Coronary artery (tissue), 2 donors: ENCODE measurements at regions not wholly inside any gene's neighbourhood (a gene's known extent, or its start where the extent isn't known, plus 50 kb on each side); places are given as distances from the start of the nearest gene placed in this dataset.

Experiments used
- DNase-seq: peaks from one replicate; pipeline ENCODE4 v3.0.0-alpha.2; 2017; ENCODE audit warnings: low spot score
- H3K27ac ChIP-seq, 2 donors: fragments of 200-600 bp; sonication (generic); one replicate each; pipeline ENCODE4 v1.5.1; 2016 to 2019
- H3K4me3 ChIP-seq: fragments of 200-600 bp; sonication (generic); 2 replicates; pipeline ENCODE4 v1.5.1; 2016; ENCODE audit warnings: mild to moderate bottlenecking, moderate library complexity
- TF ChIP-seq, protein P1 (sequence below): fragments of 200-600 bp; sonication (generic); IDR thresholded peaks from one replicate; pipeline ENCODE4 v1.5.1; 2019; ENCODE audit warnings: antibody characterized with exemption

DNA sequence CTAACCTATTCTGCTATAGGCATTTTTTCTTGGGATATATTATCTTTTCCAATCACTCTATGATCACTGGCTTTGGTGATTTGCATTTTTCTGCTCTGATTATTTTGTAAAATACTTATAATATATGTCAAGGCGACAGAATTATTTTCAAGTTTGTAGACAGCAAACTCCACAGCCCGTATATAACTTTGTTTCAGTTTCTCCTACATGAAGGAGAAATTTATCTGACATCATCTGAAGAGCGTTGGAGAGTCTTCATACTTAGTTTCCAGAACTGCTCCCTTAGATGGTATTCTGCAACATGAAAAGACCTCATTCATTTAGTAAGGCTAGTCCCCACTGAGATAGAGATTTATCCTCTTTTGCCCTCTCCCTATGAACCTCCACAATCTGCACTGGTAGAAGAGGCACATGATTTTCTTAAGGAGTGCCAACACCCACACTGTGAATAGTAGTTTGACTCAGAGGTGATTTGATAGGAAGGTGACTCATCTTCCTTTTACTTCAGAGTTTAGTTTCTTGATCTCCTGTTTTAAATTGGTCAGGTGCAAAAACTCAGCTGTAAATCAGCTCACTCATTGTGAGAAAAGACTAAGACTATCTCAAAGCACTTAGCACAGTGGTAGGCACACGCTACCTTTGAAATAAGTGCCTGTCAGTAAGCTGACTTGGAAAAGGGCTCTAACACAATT, 1848.6 kb upstream of the CELF4 start:
- no peak for DNase-seq
- H3K27ac ChIP-seq = no peak overlapping the region
- TF ChIP-seq, protein P1, sequence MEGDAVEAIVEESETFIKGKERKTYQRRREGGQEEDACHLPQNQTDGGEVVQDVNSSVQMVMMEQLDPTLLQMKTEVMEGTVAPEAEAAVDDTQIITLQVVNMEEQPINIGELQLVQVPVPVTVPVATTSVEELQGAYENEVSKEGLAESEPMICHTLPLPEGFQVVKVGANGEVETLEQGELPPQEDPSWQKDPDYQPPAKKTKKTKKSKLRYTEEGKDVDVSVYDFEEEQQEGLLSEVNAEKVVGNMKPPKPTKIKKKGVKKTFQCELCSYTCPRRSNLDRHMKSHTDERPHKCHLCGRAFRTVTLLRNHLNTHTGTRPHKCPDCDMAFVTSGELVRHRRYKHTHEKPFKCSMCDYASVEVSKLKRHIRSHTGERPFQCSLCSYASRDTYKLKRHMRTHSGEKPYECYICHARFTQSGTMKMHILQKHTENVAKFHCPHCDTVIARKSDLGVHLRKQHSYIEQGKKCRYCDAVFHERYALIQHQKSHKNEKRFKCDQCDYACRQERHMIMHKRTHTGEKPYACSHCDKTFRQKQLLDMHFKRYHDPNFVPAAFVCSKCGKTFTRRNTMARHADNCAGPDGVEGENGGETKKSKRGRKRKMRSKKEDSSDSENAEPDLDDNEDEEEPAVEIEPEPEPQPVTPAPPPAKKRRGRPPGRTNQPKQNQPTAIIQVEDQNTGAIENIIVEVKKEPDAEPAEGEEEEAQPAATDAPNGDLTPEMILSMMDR = no peak
- H3K4me3 ChIP-seq = no peak overlapping the region

DNA sequence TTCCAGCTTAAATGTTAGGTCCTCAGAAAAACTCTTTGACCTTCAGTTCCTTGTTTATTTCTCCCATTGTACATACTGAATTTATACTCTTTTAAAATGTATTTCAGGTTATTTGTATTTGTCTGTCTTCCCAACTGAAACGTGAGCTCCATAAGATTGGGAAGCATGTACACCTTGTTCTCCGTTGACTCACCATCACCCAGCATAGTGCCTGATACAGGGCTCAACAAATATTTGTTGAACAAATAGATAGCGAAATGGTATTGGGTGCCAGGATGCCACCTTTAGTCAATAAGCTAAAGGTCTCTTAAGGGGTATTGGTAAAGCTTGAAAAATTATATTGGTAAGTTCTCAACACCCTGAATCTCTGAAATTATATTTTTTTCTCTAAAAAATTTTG, 1841.3 kb upstream of the CELF4 start:
- TF ChIP-seq, protein P1 = no peak
- no peak overlapping the region for H3K27ac ChIP-seq

DNA sequence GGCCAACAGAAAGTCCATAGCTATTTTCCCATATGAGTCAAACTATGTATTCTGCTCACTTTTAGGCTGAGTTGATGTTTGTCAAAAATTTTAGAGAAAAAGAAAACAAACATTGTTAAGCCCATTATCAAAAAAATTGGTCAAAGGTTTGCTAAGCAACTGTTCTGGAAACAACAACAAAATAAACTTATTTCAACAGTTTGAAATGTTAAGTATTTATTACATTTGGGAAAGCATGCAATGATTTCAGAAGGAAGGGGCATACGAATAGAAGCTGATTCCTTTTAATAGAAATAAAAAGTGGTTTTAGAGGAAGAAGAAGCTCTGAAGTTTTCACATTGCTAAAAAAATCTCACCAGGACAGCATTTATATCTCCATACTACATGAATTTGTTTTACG, 1837.5 kb upstream of the CELF4 start:
- Histone ChIP-seq H3K27ac (no peak overlapping the region), H3K4me3 (no peak overlapping the region)
- TF ChIP-seq, protein P1 = no peak
- DNase-seq = no peak

More for the DNA sequence above, 1841.3 kb upstream of the CELF4 start:
- no peak for DNase-seq
- no peak overlapping the region for H3K4me3 ChIP-seq

DNA sequence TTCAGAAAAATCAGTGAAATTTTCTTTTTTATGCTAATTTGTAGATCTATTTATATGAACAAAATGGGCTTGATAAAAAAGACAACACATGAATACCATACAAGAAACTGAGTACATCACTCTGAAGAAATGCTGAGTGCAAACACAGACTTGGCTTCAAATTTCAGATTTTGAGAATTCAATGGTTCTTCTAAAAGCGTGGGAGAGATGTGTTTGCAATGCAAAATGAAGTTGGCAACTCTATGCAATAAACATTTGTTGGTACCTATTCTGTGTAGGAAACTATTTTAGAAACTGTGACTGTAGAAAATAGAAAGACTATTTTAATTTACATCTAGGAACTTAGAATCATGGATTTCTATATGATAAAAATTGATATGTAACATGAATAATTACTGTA, 1834.1 kb upstream of the CELF4 start:
- no peak for DNase-seq
- no peak overlapping the region for H3K4me3 ChIP-seq
- no peak overlapping the region for H3K27ac ChIP-seq
- TF ChIP-seq, protein P1 = no peak

DNA sequence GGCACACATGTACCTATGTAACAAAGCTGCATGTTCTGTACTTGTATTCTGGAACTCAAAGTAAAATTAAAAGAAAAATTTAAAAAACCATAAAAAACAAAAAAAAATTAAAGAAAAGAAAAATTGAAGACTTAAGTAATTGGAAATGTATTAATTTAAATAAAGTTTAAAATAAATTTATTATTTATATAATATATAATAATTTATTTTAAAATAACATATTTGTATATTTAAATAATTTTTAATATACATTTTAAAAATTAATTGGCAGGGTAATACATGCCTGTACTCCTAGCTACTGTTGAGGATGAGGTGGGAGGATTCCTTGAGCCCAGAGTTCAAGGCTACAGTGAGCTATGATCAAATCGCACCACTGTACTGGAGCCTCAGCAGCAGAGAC, 1830.6 kb upstream of the CELF4 start:
- TF ChIP-seq, protein P1 = no peak
- Histone ChIP-seq H3K4me3 (no peak overlapping the region), H3K27ac (no peak overlapping the region)
- DNase-seq = no peak

DNA sequence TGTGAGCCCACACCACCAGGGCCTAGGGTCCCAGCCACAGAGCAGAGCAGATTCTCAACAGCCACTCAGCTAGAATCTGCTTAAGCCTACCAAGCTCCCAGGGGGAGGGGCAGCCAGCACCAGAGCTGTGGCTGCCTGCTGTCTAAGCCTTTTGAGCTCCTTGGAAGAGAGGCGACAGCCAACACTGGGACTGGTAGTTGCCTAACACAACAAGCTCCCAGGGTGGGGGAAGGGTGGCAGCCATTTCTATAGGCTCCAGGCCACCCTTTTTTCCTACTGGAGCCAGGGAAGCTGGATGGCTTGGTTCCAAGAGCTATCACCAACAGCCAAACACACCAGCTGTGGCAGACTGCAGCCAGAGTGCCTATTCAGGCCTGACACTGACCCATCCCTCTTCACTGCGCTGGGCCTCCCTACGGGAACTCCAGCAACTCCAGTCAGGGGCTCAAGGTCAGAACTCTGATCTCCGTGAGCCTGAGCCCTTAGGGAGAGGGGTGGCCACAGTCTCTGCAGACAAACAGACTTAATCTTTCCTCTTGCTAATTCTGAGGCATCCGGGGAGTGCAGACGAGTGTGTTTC, 1824.3 kb upstream of the CELF4 start:
- no peak for DNase-seq
- Histone ChIP-seq H3K27ac (no peak overlapping the region), H3K4me3 (no peak overlapping the region)
- TF ChIP-seq, protein P1 = no peak

DNA sequence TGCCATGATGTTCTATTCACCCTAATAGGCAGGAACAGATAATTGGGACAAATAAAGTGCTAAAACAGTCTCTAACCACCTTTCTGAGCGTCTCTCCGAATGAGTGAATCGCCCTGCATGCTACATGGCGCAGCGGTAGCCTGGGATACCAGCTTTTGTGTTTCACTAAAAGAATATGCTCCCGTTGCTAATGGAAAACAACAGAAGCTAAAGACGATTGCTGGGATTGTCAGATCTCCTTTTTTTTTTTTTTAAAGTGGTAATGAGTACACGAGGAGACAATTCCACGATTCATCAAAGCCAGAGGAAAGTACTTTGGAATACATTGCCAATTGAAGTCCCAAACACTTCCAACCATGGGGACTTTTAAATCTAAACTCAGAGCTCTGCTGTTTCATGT, 1815.3 kb upstream of the CELF4 start:
- H3K27ac ChIP-seq = no peak overlapping the region
- no peak for DNase-seq
- H3K4me3 ChIP-seq = no peak overlapping the region
- TF ChIP-seq, protein P1 = no peak
